ENCODE measurements at regions not wholly inside any gene's neighbourhood (a gene's known extent, or its start where the extent isn't known, plus 50 kb on each side); places are given as distances from the start of the nearest gene placed in this dataset.

DNA sequence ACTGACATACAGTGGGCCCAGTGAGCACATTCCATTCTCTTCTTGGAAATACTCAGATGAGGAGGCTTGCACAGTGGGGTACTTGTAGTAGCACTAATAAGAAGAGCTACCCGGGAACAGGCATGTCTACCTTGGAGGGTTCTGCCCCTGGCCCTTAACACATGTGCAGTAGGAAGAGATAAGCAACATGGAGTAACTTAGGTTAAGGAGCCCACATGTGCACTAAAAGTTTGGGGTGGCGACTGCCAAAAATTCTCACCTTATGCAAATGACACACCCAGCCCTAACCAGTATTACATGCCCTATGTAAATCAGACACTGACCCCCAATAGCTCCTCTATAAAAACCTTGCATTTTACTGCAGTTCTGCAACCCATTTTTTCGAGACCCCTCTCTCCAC lies 1313.3 kb downstream of the KCNT2 start:
- H3K27me3 Mint-ChIP-seq (ENCODE audit: low read depth), result no peaks in the 10 kb centered on the region
- no peak for DNase-seq
- H3K36me3 Mint-ChIP-seq (ENCODE audit: low read depth), result no peaks in the 10 kb centered on the region
- H3K27ac Mint-ChIP-seq, result no peak overlapping the region
- H3K4me1 Mint-ChIP-seq (ENCODE audit: low read depth), result no peaks in the 10 kb centered on the region
- intact Hi-C loops (cut with micrococcal nuclease), result no loop called here
- H3K4me3 Mint-ChIP-seq, result no peak overlapping the region
- CTCF ChIA-PET, result interaction anchor here (0.7 kb wide), 1 partner anchor 9 kb away, joined by 3 read pairs; no protein-coding TSS in a partner anchor
- no peaks in the 10 kb centered on the region for H3K9me3 Mint-ChIP-seq

DNA sequence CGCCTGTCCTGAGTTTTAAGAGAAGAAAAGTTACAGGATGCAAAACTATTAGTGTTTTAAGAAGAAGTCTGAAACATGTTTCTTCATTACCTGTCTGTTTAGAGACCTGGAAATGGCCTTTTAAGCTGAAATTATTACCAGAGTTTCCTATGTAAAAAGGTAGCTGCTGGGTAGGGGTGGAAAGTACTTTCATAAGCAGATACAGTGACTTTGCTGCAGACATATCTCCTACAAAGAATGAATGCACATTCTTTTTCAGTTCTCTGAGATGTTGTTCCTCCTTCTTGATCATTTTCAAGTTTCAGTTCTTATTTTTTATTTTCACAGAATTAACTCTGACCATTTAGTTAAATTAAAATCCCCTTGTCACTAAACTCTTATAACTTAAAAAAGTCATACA lies 1329.6 kb downstream of the KCNT2 start:
- Mint-ChIP-seq H3K4me3 (no peak overlapping the region), H3K9me3 (no peaks in the 10 kb centered on the region), H3K4me1 (ENCODE audit: low read depth) (no peaks in the 10 kb centered on the region), H3K27ac (no peak overlapping the region), H3K27me3 (ENCODE audit: low read depth) (no peaks in the 10 kb centered on the region), H3K36me3 (ENCODE audit: low read depth) (no peaks in the 10 kb centered on the region)
- no peak for DNase-seq
- CTCF ChIA-PET, result no interaction called here
- intact Hi-C loops (cut with micrococcal nuclease), result no loop called here

DNA sequence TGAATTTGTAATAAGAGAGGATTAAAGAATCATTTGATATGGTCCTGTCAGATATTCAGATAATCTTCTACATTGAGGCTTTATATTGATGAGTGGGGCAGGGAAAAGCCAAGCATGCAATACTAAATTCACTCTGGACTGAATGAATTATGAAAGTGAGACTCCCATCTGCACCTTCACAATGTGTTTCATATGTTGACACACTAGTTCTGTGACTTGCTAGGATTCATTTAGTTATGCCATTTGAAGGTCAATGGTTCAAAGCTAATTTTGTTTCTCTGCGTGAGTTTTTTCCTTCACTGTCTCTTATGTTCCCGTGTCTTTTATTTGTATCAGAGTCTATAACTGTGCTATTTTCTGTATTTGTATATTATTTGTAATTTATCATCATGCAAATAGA lies 1332.5 kb downstream of the KCNT2 start:
- intact Hi-C loops (cut with micrococcal nuclease), result no loop called here
- no peaks in the 10 kb centered on the region for H3K4me1 Mint-ChIP-seq (ENCODE audit: low read depth)
- DNase-seq, result no peak
- no peaks in the 10 kb centered on the region for H3K9me3 Mint-ChIP-seq
- H3K27me3 Mint-ChIP-seq (ENCODE audit: low read depth), result no peaks in the 10 kb centered on the region
- H3K36me3 Mint-ChIP-seq (ENCODE audit: low read depth), result no peaks in the 10 kb centered on the region
- no peak overlapping the region for H3K4me3 Mint-ChIP-seq
- CTCF ChIA-PET, result no interaction called here
- no peak overlapping the region for H3K27ac Mint-ChIP-seq

DNA sequence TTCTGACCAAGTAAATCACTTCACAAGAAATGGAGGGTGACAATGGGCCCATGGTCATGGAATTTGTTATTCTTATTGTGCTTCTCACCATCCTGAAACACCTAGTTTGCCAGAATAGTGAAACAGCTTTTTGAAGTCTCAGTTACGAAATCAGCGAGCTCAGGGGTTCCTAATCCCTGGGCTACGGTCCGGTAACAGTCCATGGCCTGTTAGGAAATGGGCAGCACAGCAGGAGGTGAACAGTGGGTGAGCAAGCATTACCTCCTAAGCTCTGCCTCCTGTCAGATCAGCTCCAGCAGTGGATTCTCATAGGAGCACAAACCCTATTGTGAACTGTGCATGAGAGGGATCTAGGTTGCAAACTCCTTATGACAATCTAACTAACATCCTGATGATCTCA lies 1356.3 kb downstream of the KCNT2 start:
- Mint-ChIP-seq H3K27me3 (ENCODE audit: low read depth) (no peaks in the 10 kb centered on the region), H3K4me1 (ENCODE audit: low read depth) (no peaks in the 10 kb centered on the region), H3K36me3 (ENCODE audit: low read depth) (no peaks in the 10 kb centered on the region), H3K4me3 (no peak overlapping the region), H3K27ac (no peak overlapping the region), H3K9me3 (no peaks in the 10 kb centered on the region)
- CTCF ChIA-PET, result no interaction called here
- intact Hi-C loops (cut with micrococcal nuclease), result no loop called here
- DNase-seq, result no peak

DNA sequence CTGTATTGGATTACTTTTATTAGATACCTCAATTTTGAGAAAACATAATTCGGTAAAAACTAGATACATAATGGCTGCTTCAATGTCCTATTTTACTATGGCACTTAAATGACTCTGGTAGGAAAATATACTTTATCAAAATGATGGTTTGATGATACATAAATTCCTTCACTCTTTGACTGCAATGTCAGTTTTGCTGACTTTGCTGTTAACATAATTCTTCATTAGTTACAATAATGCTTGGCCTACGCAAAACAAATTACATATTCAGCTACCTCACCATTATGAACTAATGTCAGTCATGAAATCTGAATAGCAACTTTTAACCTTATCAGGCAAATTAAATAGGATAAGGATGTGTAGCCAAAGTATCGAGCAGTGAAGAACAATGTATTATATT lies 1364.7 kb downstream of the KCNT2 start:
- H3K4me1 Mint-ChIP-seq (ENCODE audit: low read depth), result no peaks in the 10 kb centered on the region
- no peak for DNase-seq
- no peaks in the 10 kb centered on the region for H3K9me3 Mint-ChIP-seq
- intact Hi-C loops (cut with micrococcal nuclease), result no loop called here
- no peak overlapping the region for H3K4me3 Mint-ChIP-seq
- CTCF ChIA-PET, result interaction anchor here (0.6 kb wide), 1 partner anchor 10 kb away, joined by 3 read pairs; no protein-coding TSS in a partner anchor
- H3K27ac Mint-ChIP-seq, result no peak overlapping the region
- H3K36me3 Mint-ChIP-seq (ENCODE audit: low read depth), result no peaks in the 10 kb centered on the region
- no peaks in the 10 kb centered on the region for H3K27me3 Mint-ChIP-seq (ENCODE audit: low read depth)

DNA sequence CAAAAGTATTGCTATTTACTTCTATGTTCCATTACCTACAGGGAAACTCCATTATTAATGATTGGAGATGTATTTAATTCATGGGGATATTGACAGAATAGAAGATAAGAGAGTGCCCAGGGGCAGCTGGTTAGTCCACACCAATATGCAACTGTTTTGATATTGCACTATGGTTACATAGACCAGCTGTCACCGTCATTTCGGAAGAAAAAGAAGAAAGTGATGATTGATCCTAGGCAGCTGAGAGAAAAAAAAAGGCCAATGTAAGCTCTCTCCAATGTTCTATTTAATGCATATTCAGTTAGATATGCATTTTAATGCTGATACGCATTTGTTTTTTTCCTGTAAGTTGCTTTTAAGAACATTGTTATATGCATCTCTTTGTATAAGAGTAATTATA lies 1367.2 kb downstream of the KCNT2 start:
- no peak for DNase-seq
- no peak overlapping the region for H3K27ac Mint-ChIP-seq
- CTCF ChIA-PET, result no interaction called here
- no peak overlapping the region for H3K4me3 Mint-ChIP-seq
- H3K27me3 Mint-ChIP-seq (ENCODE audit: low read depth), result no peaks in the 10 kb centered on the region
- H3K9me3 Mint-ChIP-seq, result no peaks in the 10 kb centered on the region
- no peaks in the 10 kb centered on the region for H3K36me3 Mint-ChIP-seq (ENCODE audit: low read depth)
- intact Hi-C loops (cut with micrococcal nuclease), result no loop called here
- no peaks in the 10 kb centered on the region for H3K4me1 Mint-ChIP-seq (ENCODE audit: low read depth)

DNA sequence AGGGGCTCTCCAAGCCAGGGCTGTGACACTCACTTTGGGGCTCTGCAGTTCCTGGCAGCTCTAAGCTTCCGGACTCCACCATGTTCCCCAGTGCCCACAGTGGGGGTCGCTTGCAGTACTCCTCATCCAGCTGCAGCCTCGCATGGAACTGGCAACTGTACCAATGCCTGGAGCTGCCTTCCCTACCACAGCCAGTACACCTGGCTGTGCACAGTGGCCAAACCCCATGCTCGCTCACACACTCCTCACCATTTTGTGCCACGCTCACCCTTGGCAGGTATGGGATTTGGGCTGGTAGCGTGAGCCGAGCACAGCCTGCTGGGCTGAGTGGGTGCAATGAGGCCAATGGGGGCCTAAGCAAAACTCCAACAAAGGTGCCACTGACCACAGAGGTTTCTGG lies 1369.9 kb downstream of the KCNT2 start:
- Mint-ChIP-seq H3K27ac (no peak overlapping the region), H3K36me3 (ENCODE audit: low read depth) (no peaks in the 10 kb centered on the region), H3K27me3 (ENCODE audit: low read depth) (no peaks in the 10 kb centered on the region), H3K4me1 (ENCODE audit: low read depth) (no peaks in the 10 kb centered on the region), H3K9me3 (no peaks in the 10 kb centered on the region), H3K4me3 (no peak overlapping the region)
- no peak for DNase-seq
- intact Hi-C loops (cut with micrococcal nuclease), result no loop called here
- CTCF ChIA-PET, result no interaction called here

DNA sequence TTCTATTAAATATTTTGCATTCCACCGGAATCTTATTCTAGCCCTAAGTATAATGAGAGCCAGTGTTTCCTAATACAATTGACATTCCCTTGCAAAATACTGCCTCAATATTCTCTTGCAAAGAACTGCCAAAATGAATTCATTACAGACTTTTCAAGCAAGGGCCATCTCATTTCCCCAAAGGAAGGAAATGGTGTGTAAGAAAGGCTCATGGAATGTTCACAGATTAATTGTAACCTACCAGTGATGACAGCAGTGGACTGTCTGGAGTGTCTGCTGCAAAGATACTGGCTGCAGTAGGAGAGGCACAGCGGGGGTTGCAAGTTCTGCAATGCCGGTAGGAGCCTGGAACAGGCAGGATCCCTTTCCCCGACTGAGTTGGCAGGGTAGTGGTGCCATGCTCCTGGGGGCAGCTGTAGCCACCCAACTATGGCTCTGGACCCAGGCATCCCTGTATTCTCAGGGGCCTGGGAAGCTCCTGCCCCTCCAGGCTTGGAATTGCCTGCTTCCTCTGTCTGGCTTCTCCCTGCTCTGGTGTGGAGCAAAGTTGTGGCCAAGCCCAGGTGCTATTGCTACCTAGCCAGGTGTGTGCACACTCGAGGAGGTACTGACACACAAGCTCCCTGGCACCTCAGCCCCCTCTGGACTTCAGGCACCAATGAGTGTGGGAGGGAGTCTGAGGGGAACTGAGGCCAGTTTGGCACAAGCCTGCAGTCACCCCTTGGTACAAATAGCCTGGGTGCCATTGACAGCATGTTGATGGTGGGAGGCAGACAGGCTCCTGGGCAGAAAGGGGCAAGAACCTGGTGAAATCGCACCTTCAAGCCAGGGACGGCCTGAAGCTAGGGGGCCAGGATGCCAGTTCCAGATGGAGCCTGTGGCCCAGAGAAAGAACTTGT lies 1371.0 kb downstream of the KCNT2 start:
- H3K36me3 Mint-ChIP-seq (ENCODE audit: low read depth), result no peaks in the 10 kb centered on the region
- H3K4me1 Mint-ChIP-seq (ENCODE audit: low read depth), result no peaks in the 10 kb centered on the region
- H3K9me3 Mint-ChIP-seq, result no peaks in the 10 kb centered on the region
- intact Hi-C loops (cut with micrococcal nuclease), result no loop called here
- DNase-seq, result no peak
- no peak overlapping the region for H3K4me3 Mint-ChIP-seq
- CTCF ChIA-PET, result no interaction called here
- H3K27ac Mint-ChIP-seq, result no peak overlapping the region
- H3K27me3 Mint-ChIP-seq (ENCODE audit: low read depth), result no peaks in the 10 kb centered on the region

DNA sequence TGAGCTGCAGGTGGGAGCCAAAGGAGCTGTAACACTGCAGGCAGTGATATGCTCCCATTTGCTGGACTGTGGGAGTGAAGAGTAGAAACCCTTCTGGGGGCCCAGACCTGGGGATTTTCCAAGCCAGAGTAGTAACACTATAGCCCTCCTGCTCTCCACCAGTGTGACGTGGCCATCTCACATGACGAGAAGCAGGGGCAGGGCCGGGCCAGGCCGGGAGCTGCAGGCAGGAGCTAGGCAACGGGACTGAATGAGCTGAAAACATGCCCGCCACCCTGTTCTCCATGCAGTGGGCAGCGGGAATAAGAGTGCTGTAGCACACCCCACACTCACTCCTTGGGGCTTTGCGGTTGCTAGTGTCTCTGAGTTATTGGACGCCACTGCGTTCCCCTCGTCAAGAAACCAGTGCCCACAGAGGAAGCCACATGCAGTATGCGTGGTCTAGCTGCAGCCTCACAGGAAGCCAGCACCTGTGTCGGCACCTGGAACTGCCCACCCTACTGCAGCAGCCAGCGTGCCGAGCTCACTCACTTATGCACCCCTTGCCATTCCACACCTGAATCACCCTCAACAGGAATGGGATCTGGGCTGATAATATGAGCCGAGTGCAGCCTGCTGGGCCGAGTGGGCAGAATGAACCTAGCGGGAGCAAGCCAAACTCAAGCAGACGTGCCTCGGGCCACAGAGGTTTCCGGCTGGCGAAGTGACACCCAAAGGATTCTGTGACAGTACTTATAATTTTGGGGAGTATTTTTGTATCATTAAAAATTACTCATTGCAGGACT lies 1389.6 kb downstream of the KCNT2 start:
- no peak overlapping the region for H3K27ac Mint-ChIP-seq
- no peaks in the 10 kb centered on the region for H3K4me1 Mint-ChIP-seq (ENCODE audit: low read depth)
- CTCF ChIA-PET, result no interaction called here
- intact Hi-C loops (cut with micrococcal nuclease), result no loop called here
- no peaks in the 10 kb centered on the region for H3K36me3 Mint-ChIP-seq (ENCODE audit: low read depth)
- no peak for DNase-seq
- no peak overlapping the region for H3K4me3 Mint-ChIP-seq
- peaks cover 3% of the 10 kb centered on the region for H3K9me3 Mint-ChIP-seq
- H3K27me3 Mint-ChIP-seq (ENCODE audit: low read depth), result no peaks in the 10 kb centered on the region

DNA sequence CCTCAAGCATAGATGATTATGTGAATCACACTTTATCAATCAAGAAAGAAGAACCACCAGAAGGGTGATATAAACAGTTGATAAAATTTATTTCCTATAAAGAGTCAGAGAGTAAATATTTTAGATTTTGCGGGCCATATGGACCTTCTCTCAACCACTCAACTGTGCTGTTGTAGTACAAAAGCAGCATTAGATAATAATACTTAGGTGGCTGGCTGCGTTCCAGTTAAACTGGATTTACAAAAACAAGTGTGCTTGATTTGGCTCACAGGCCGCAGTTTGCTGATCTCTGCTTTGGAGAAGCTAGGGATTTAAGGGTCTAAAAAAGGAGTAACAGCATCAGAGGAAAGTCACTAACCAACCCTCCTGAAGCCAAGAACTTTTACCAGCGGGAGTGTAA lies 1406.0 kb downstream of the KCNT2 start:
- no peaks in the 10 kb centered on the region for H3K36me3 Mint-ChIP-seq (ENCODE audit: low read depth)
- H3K27ac Mint-ChIP-seq, result no peak overlapping the region
- CTCF ChIA-PET, result interaction anchor here (0.7 kb wide), 1 partner anchor 501 kb away, joined by 4 read pairs; no protein-coding TSS in a partner anchor
- H3K27me3 Mint-ChIP-seq (ENCODE audit: low read depth), result no peaks in the 10 kb centered on the region
- H3K9me3 Mint-ChIP-seq, result no peaks in the 10 kb centered on the region
- DNase-seq, result no peak
- no peaks in the 10 kb centered on the region for H3K4me1 Mint-ChIP-seq (ENCODE audit: low read depth)
- H3K4me3 Mint-ChIP-seq, result no peak overlapping the region
- intact Hi-C loops (cut with micrococcal nuclease), result no loop called here

DNA sequence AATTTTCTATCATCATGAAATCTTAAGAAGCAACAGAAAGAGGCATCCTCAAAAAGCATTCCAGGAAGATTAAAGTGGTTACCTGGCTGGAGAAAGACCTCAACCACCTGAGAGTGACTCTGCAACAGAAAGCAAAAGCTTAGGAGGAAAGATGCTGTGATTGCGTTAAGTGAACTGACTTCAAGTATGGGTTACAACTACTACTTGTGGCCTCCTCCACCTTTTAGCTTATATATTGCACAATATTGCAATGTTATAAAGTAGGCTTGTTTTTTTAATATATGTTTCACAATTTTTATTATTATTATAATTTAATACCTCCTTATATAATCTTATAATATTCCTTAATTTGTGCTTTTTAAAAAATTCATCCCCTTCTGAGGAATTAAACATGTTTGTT lies 1407.5 kb downstream of the KCNT2 start:
- CTCF ChIA-PET, result no interaction called here
- Mint-ChIP-seq H3K4me3 (no peak overlapping the region), H3K9me3 (no peaks in the 10 kb centered on the region), H3K4me1 (ENCODE audit: low read depth) (no peaks in the 10 kb centered on the region), H3K27me3 (ENCODE audit: low read depth) (no peaks in the 10 kb centered on the region), H3K36me3 (ENCODE audit: low read depth) (no peaks in the 10 kb centered on the region), H3K27ac (no peak overlapping the region)
- intact Hi-C loops (cut with micrococcal nuclease), result no loop called here
- no peak for DNase-seq

DNA sequence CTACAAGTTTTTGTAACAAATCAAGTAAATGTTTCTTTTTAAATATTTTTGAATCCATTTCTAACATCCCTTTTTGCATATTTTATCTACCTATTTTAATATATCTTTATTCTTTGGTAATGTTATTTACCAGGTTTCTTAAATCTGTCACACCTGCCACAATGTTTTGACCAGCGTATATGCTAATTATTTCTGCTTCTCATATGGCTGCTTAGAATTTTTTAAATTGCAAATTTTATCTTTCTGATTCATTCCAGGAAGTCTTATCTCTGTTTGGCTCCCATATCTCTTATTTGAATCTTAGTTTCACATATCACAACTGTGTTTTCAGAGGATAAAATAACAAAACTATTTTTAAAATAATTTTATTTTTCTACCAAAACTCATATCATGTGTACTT lies 1411.1 kb downstream of the KCNT2 start:
- Mint-ChIP-seq H3K36me3 (ENCODE audit: low read depth) (no peaks in the 10 kb centered on the region), H3K4me3 (no peak overlapping the region), H3K4me1 (ENCODE audit: low read depth) (peaks cover 3% of the 10 kb centered on the region), H3K27ac (no peak overlapping the region), H3K9me3 (no peaks in the 10 kb centered on the region), H3K27me3 (ENCODE audit: low read depth) (no peaks in the 10 kb centered on the region)
- no peak for DNase-seq
- intact Hi-C loops (cut with micrococcal nuclease), result no loop called here
- CTCF ChIA-PET, result no interaction called here
